Ishikawa (cell line): ENCODE measurements at regions not wholly inside any gene's neighbourhood (a gene's known extent, or its start where the extent isn't known, plus 50 kb on each side); places are given as distances from the start of the nearest gene placed in this dataset.

Experiments
- CEBPB ChIP-seq: IDR thresholded peaks from 2 replicates; pipeline ENCODE4 v1.6.1; 2012
- CREB1 ChIP-seq: IDR thresholded peaks from 2 replicates; pipeline ENCODE4 v1.6.1; 2012; ENCODE audit warnings: low read depth
- EP300 ChIP-seq: IDR thresholded peaks from 2 replicates; pipeline ENCODE4 v1.6.1; 2012; ENCODE audit warnings: borderline replicate concordance
- FOXM1 ChIP-seq: IDR thresholded peaks from 2 replicates; pipeline ENCODE4 v1.6.1; 2012; ENCODE audit warnings: low read depth, borderline replicate concordance
- MAX ChIP-seq: IDR thresholded peaks from 2 replicates; pipeline ENCODE4 v1.6.1; 2012
- NFIC ChIP-seq: IDR thresholded peaks from 2 replicates; pipeline ENCODE4 v1.6.1; 2012
- RAD21 ChIP-seq: IDR thresholded peaks from 2 replicates; pipeline ENCODE4 v1.6.1; 2012; ENCODE audit warnings: low read depth
- REST ChIP-seq: IDR thresholded peaks from 2 replicates; pipeline ENCODE4 v1.6.1; 2012; ENCODE audit warnings: low read depth, mild to moderate bottlenecking
- TAF1 ChIP-seq: IDR thresholded peaks from 2 replicates; pipeline ENCODE4 v1.6.1; 2012; ENCODE audit warnings: low read depth, mild to moderate bottlenecking
- TCF12 ChIP-seq: IDR thresholded peaks from 2 replicates; pipeline ENCODE4 v1.6.1; 2012; ENCODE audit warnings: low read depth
- TEAD4 ChIP-seq: IDR thresholded peaks from 2 replicates; pipeline ENCODE4 v1.6.1; 2012
- USF1 ChIP-seq: IDR thresholded peaks from 2 replicates; pipeline ENCODE4 v1.6.1; 2012
- YY1 ChIP-seq: IDR thresholded peaks from 2 replicates; pipeline ENCODE4 v1.6.1; 2012; ENCODE audit warnings: low read depth
- ZBTB7A ChIP-seq: IDR thresholded peaks from 2 replicates; pipeline ENCODE4 v1.6.1; 2012; ENCODE audit warnings: low read depth

GRCh38 chr3:44050101-44050500 is 191.6 kb upstream of the TOPAZ1 start:
- TF ChIP-seq REST (peak; percentile 13; the same call in 1 of the 2 replicates), NFIC (no peak)

GRCh38 chr3:44050867-44051266 is 190.8 kb upstream of the TOPAZ1 start:
- TF ChIP-seq NFIC = no peak
- TF ChIP-seq YY1 = no peak
- TF ChIP-seq EP300 = no peak
- no peak for TF ChIP-seq TAF1
- TF ChIP-seq REST = no peak
- TF ChIP-seq TEAD4 = no peak
- TF ChIP-seq TCF12 = no peak
- TF ChIP-seq RAD21 = no peak
- TF ChIP-seq FOXM1 = no peak
- no peak for TF ChIP-seq MAX
- no peak for TF ChIP-seq ZBTB7A

GRCh38 chr3:44055951-44056350 is 185.7 kb upstream of the TOPAZ1 start:
- no peak for TF ChIP-seq EP300
- TF ChIP-seq USF1 = no peak
- TF ChIP-seq NFIC = no peak
- TF ChIP-seq RAD21 = no peak
- TF ChIP-seq FOXM1 = no peak
- TF ChIP-seq MAX = no peak
- no peak for TF ChIP-seq REST
- no peak for TF ChIP-seq TEAD4
- TF ChIP-seq TCF12 = no peak
- TF ChIP-seq CREB1 = no peak
- no peak for TF ChIP-seq CEBPB
- TF ChIP-seq TAF1 = no peak

- TF ChIP-seq TAF1 (no peak), FOXM1 (no peak), REST (no peak), TEAD4 (no peak), MAX (no peak), USF1 (no peak), CREB1 (no peak), EP300 (no peak)
Measured at GRCh38 chr3:44056446-44057240, 185.0 kb upstream of the TOPAZ1 start.
